Bone marrow (tissue), 2 donors: ENCODE measurements at regions not wholly inside any gene's neighbourhood (a gene's known extent, or its start where the extent isn't known, plus 50 kb on each side); places are given as distances from the start of the nearest gene placed in this dataset.
"Not testable (repeated sequence)": the region's sequence is repeated elsewhere in the genome, so short reads cannot be mapped to it uniquely, and the experiment has no call there.

ENCODE experiments used
- DNase-seq, 2 donors: peaks; one replicate each; lab custom pipeline; 2025; lab: John Stamatoyannopoulos, UW

DNA sequence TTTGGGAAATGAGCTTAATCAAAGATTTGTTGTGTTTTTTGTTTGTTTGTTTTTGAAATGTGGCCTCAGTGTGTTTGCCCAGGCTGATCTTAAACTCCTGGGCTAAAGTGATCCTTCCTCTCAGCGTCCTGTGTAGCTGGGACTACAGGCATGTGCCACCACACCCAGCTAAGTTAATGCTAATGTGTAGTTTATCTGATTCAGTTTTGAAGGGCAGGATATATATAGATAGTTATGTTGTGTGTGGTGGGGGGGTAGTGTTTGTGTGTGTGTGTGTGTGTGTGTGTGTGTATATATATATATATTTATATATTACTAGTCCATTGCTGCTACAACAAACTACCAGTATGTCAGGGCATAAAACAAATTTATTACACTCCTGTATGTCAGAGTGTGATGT is 108.1 kb upstream of the PTPN20 start:
- not testable (repeated sequence) for DNase-seq

- not testable (repeated sequence) for DNase-seq
These were observed 101.0 kb upstream of the PTPN20 start for GRCh38 chr10:46810222-46810621.

GRCh38 chr10:46816126-46816525 is 95.1 kb upstream of the PTPN20 start:
- not testable (repeated sequence) for DNase-seq

- DNase-seq: not testable (repeated sequence)
These were observed 70.7 kb upstream of the PTPN20 start for GRCh38 chr10:46840393-46841050.

DNA sequence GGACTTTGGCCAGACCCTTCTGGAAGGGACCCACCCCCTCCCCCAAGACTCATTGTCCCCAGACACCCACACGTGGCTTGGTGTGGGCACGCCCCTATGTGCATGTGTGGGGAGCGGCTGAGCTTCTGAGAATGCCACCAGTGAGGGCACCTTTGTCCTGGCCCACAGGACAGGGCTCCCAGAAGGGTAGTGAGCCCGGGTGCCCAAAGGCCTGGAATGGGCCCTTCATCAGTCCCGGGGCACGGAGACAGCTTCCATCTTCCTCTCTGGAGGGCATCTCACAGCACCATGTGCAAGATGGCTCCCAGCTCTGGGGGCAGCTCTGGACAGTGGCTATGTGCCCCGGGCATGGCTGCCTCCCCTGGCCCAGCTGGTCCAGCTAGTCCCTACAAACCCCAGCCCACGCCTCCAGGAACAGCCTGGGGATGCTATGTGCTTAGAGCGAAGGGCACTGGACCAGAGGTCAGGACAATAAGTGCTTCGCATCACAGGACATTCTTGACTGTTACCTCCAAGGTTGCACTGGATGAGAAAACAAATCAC is 70.1 kb upstream of the PTPN20 start:
- DNase-seq: not testable (repeated sequence)

DNA sequence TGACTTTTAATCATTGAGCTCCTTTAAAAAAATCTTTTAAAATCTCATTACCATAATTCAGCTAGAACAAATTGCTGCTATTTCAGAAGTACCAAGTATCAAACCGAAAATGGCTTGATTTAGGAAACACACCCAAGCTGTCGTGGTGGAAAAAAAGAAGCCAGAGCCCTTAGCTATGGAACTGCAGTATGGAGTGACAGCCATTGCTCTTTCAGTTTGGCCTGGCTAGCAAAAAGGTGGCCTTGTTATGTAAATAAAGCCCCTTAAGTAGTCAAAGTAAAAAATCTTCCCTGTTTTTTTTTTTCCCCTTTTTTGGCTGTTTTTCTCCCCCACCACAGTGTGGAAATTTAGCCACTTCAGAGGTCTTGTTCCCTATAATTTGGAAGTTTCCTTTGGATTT is 66.0 kb upstream of the PTPN20 start:
- DNase-seq: not testable (repeated sequence)

GRCh38 chr10:46845640-46846039 is 65.6 kb upstream of the PTPN20 start:
- DNase-seq: not testable (repeated sequence)

GRCh38 chr10:46860753-46861152 is 50.5 kb upstream of the PTPN20 start:
- not testable (repeated sequence) for DNase-seq
